AG08395 (cell line): ENCODE measurements at regions not wholly inside any gene's neighbourhood (a gene's known extent, or its start where the extent isn't known, plus 50 kb on each side); places are given as distances from the start of the nearest gene placed in this dataset.
"Not testable (repeated sequence)": the region's sequence is repeated elsewhere in the genome, so short reads cannot be mapped to it uniquely, and the experiment has no call there.

Experiments
- DNase-seq: peaks from one replicate; pipeline ENCODE4 v3.0.0; 2012; ENCODE audit warnings: mixed read lengths, low spot score

GRCh38 chr7:9071160-9071762, 637.9 kb downstream of the NXPH1 start:
- DNase-seq, result no peak

DNA sequence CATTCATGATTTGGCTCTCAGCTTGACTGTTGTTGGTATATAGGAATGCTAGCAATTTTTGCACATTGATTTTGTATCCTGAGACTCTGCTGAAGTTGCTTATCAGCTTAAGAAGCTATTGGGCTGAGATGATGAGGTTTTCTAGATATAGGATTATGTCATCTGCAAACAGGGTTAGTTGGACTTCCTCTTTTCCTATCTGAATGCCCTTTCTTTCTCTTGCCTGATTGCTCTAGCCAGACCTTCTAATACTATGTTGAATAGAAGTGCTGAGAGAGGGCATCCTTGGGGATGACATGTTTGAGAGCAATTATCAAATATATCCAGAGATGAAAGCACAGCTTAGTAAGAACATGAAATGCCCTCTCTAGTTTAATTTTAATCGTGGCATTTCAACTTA, 642.4 kb downstream of the NXPH1 start:
- DNase-seq, result not testable (repeated sequence)

GRCh38 chr7:9082203-9082602, 648.8 kb downstream of the NXPH1 start:
- no peak for DNase-seq

GRCh38 chr7:9083837-9084236, 650.4 kb downstream of the NXPH1 start:
- DNase-seq, result no peak

- no peak for DNase-seq
These were observed 657.9 kb downstream of the NXPH1 start for GRCh38 chr7:9091282-9091681.

DNA sequence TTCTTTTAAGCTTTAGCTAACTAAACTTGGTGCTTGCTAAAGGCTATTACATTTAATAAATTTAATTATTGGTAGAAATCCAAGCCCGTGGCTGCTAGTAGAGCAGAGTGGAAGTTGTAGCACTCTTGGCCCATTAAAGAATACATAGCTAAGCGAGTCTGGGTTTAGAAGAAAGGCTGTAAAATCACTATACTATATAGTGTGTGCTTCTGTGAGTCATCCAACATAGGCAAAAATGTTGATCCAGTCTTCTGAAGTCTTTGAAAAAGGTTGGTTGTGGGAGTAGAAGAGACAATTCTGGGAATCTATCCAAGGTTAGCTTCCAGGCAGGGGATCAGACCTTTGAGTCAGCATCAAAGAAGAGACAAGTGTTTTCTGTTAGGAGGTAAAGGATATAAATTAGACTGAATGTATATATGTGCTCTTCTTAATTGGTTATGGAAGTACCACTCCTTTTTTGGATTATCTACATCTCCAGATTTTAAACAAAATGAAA, 664.2 kb downstream of the NXPH1 start:
- DNase-seq, result no peak

DNA sequence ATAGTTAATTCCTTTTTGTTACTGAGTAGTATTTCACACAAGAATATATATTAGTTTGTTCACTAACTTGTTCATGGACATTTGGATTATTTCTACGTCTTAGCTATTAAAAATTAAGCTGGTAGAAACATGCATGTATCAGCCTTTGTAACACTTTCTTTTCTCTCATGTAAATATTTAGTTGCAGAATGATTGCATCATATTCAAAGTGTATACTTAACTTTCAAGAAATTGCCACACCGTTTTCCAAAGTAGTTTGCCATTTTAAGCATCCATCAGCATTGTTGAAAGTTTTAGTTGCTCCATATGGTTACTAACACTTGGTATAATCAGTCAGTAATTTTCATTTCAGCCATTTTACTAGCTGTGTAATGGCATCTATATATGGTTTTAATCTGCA, 666.9 kb downstream of the NXPH1 start:
- no peak for DNase-seq

DNA sequence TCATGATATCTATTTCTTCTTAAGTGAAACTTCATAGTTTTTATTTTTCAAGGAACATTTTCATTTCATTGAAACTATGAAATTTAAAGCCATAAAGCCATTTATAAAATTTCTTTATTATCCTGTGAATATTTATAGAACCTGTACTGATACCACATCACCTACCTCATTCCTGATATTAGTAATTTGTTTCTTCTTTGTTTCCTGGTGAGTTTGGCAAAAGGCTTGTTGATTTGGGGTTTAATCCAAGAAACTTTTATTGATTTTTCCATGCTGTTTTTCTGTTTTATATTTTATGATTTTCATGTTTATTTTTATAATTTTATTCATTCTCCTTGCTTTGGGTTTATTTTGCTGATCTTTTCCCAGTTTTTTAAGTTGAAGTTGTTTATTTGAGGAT, 669.4 kb downstream of the NXPH1 start:
- DNase-seq, result no peak

GRCh38 chr7:9106747-9107146, 673.3 kb downstream of the NXPH1 start:
- DNase-seq, result no peak

DNA sequence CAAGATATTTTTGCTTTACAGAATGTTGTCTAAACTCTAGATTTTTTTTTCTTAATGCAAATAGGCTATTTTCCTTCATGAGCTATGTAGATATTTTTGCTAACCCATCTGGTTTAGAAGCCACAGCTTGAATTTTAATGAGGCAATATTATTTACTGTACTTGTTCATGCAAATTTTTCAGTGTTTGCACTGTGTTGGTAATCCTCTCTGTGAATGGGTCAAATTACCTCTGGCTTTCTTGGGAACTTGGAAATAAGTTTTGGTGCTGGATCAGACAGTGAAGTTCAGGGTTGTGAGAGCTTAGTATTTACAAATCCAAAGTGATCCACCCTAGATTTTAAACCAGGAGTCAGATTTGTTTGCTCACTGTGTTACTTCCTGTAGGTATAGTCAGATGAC, 686.9 kb downstream of the NXPH1 start:
- DNase-seq, result no peak

- DNase-seq, result no peak
These were observed 690.9 kb downstream of the NXPH1 start for GRCh38 chr7:9124320-9124719.

GRCh38 chr7:9125246-9125645, 691.8 kb downstream of the NXPH1 start:
- no peak for DNase-seq

DNA sequence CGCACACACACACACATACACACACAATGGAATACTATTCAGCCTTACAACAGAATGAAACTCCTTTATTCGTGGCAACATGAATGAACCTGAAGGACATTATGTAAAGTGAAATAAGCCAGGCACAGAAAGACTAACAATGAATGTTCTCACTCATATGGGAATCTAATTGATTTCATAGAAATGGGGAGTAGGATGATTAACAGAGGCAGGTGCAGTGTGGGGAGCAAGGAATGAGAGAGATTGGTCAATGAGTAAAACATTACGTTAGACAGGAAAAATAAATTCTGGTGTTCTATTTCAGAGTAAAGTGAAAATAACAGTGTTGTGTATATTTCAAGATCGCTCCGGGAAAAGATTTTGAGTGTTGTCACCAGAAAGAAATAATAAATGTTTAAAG, 694.5 kb downstream of the NXPH1 start:
- DNase-seq, result no peak

- no peak for DNase-seq
These were observed 715.3 kb downstream of the NXPH1 start for GRCh38 chr7:9148687-9149086.

DNA sequence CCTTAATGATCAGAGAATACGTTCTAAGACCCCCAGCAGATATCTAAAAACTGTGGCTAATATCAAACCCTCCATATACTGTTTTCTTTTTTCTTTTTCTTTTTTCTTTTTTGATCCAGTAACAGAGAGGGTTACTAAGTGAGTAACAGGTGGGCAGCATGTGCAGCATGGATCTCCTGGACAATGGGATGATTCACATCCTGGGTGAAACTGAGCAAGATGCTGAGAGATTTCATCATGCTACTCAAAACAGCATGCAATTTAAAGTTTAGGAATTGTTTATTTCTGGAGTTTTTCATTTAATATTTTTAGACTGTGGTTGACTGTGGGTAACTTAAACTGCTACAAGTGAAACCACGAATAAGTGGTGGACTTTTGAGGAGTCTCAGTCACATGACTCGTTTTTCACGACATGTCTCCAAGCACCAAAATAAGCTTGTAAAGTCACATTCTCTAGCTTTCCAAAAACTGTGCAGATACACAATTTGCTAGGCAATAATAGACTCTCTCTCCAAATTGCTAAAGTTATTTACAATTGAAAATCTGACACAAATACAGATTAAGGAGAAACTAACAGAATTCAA, 716.2 kb downstream of the NXPH1 start:
- no peak for DNase-seq

GRCh38 chr7:9163691-9164090, 730.3 kb downstream of the NXPH1 start:
- not testable (repeated sequence) for DNase-seq

DNA sequence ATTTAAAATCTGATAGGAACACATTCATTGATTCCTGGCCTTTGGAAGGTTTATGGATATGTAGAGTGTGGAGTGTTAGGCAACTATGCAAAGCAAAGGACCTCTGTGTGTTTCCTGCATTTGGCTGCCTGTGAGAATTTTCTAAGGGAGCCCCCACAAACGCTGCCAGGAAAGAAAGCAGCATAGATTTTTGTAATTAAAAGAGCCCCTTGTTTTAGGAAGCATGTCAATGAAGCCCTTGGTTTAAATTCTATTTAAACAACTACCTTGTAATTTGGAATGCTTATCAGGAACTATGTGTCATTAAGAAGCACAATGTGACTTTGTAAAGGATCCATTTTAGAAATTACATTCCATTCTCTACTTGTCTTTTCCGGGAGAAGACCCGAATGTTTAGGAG, 742.5 kb downstream of the NXPH1 start:
- DNase-seq, result no peak

GRCh38 chr7:9181356-9181755, 747.9 kb downstream of the NXPH1 start:
- DNase-seq, result no peak

DNA sequence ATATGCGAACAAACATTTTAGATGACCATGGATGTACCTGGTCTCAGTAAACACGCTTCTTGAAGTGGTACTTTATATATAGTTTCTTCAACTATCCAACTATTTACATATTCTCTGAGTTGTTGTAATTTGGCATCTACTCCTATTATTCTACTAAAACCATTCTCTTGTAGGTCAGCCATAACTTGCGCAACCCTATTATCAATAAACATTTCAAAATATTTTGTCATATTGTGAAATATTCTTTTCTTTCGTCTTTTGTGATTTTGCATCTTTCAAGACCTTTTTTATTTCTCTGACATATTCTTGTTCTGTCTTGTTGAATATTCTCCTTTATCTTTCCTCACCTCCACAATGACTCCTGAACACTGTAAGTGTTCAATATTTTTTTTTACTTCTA, 753.3 kb downstream of the NXPH1 start:
- DNase-seq, result no peak

GRCh38 chr7:9189703-9190102, 756.3 kb downstream of the NXPH1 start:
- no peak for DNase-seq

DNA sequence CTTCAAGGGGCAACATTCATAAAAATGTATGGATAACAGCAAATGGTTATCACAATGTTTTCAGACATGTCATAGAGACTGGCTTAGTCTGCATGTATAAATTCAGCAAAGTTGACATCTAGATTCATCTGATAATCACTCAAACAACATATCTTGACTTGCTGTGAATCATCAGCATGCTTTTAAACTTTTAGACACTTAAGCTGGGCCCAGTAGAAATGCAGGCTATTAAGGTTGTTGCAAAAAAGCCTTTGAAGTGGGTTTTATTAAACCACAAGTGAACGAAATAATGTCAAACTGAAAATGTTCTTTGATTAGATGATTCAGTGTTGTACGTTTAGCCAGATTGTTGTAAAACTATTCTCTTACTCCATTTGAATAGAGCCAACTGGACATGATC, 759.6 kb downstream of the NXPH1 start:
- no peak for DNase-seq

- DNase-seq, result no peak
These were observed 767.2 kb downstream of the NXPH1 start for GRCh38 chr7:9200626-9201025.

GRCh38 chr7:9201928-9202327, 768.5 kb downstream of the NXPH1 start:
- no peak for DNase-seq

DNA sequence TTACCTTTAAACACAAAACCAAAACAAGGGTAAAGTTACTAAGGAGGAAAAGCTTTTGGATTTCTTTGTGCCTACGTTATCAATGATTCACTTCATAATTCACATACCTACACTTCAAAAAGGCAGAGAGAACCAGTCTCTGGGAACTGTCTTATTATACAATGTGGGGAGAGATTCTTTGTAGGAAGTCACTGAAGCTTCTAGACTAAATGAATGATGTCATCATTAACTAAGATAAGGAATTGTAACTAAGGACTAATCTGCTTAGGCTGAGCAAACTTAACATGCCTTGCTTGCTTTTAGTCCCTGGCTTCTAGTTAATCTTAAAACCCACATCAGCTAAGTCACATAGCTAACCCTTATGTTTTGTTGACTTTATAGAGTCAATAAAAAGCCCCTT, 771.2 kb downstream of the NXPH1 start:
- DNase-seq, result no peak
